HPDE6-E6E7 (cell line): ENCODE measurements at regions not wholly inside any gene's neighbourhood (a gene's known extent, or its start where the extent isn't known, plus 50 kb on each side); places are given as distances from the start of the nearest gene placed in this dataset.
"Not testable (repeated sequence)": the region's sequence is repeated elsewhere in the genome, so short reads cannot be mapped to it uniquely, and the experiment has no call there.

Experiments used
- DNase-seq: peaks from one replicate; pipeline ENCODE4 v3.0.0; 2011; ENCODE audit warnings: missing footprints; ENCODE audit errors: extremely low spot score

DNA sequence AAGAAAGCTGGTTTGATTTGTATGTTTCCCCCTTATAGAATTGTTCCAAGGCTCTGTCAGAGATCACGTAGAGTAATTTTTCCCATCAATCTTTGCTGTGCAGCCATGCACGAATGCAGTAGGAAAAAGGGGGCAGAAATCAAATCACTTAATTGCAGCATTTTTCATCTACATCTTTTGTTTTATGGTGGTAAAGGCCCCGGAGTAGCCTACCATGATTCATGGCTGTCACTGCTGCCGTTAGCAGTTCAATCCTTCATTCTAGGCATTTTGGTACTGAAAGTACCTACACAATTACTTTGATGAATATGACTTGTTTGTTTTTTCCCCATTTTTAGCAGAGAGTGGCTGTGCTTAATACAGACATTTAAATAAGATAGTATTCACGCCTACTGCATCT, 631.9 kb upstream of the MMS22L start:
- DNase-seq, result no peak

DNA sequence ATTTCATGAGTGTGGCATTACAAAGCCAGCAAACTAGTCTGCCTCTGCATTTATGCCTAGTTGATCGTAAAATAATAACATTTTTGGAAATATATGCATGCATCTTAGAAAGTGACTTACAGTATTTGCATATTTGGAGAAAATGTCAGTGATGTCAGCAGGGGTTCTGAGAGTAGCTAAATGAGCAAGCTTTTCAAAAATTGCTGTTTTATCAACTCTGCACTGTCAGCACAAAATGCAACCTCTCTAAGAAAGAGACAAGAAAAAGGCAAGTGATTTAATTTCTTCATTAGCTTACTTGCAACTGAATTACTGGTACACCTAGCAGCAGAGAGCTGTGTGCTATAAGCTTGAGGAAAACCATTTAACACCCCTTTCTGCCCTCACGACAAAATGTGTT, 632.5 kb upstream of the MMS22L start:
- no peak for DNase-seq

DNA sequence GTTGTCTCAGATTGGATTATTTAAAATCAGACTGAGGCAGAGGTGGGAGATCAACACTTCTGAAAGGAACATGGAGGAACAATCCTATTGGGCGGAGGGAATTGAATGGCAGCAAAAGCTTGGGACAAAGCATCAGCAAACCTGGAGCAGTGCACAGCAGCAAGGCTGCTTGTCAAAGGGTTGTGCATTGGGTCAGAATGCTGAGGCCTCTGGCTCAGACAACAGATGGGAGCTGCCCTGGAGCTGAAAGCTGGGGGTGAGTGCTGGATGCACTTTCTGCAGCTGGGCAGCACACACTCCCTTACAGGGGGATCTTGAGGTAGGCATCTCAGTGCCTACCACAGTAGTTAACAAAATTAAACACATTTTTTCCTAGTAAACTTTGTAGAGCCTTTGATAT, 634.4 kb upstream of the MMS22L start:
- no peak for DNase-seq

DNA sequence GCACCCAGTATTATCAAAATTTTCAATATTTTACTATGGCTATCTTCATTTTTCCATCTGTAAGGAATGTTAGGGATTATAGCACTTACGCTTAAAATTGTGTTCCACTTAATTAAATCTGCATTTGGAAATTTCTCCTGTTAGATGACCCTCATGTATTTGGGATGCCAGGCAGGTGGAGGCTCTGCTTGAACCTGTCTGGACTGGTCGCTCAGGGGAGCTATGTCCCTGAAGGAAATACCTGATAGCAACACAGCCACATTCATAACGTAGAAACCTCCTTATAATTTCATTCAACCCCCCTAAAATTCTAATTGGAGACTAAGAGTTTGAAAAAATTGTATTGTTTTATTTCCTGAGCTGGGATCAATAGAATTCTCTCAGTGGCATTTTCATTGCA, 636.0 kb upstream of the MMS22L start:
- DNase-seq, result no peak

DNA sequence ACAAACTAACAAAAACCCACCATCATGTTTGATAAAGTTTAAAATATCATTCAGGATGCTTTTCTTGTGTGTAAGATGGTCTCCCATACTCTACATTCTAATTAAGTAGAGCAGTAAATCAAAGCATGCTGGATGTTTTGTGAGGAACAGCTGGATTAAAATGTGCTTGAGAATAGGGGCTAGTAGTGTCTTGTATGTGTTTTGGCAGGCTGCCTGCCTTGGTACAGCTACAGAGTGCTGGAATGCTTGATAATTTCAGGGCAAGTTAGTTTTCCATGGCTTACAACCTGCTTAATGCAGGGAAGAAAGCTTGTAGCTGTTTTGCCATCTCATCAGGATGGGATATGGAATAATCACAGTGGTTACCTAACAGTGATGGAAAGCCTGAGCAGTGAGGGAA, 636.6 kb upstream of the MMS22L start:
- DNase-seq, result no peak

DNA sequence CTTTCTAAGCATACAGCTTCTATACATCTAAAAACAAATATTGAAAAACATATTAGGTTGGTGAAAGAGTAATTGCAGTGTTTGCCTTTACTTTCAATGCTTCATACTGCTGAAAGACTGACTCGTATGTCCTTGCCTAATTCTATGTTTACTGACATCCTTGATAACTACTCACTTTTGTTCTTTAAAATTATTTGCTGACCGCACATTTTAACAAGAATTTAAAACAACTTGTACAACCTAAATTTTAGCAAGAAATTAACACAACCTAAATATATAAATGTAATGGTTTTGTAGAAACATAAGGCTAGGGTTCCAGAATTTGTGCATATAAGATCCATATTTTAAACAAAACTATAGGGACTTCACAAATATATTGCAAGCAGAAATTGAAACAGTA, 640.2 kb upstream of the MMS22L start:
- DNase-seq, result no peak

DNA sequence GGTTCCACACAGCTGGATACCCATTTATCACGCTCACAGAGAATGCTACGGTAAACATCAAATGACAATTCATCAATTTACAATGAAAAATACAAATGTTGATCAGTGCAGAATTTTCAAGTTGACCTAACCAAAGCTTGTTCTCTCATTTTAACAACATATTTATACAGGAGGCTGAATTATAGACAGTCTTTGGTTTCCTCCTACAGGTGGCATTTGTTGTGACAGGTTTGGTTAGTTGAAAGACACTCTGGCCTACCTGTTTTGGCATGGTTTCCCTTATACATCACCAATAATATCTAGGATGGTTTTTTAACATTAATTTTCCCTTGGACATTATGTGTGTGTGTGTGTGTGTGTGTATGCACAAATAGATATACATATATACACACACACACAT, 642.5 kb upstream of the MMS22L start:
- no peak for DNase-seq

DNA sequence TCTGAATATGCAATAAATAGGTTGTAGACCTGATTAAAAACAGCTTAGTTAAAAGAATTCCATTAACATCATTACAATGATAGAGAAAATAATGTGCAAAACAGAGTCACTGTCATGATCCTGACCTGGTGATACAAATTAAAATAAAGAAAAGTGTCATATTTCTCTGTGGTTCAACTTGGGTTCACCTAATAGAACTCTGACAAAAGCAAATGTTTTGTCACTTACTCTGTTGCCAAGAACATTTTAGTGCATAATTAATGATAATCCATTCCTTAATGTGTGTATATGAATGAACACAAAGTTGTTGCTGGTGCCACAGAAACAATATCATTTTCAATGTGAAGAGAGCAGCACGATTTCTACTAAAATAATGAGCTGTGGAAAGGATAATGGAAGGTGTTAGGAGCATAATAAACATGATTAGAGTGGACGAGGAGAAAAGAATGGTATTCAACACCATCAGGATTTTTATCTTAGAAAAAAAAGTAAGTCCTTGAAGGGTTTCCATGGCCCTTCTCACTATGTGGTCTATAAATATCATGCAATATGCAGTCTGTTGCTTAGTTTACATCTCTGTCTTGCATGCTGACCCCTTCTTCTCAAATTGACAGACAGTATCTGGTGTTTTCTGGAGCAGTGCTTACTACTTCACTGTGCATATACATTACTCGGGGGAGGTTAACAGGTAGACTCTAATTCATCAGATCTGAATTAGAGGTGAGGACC, 656.6 kb upstream of the MMS22L start:
- DNase-seq, result no peak

DNA sequence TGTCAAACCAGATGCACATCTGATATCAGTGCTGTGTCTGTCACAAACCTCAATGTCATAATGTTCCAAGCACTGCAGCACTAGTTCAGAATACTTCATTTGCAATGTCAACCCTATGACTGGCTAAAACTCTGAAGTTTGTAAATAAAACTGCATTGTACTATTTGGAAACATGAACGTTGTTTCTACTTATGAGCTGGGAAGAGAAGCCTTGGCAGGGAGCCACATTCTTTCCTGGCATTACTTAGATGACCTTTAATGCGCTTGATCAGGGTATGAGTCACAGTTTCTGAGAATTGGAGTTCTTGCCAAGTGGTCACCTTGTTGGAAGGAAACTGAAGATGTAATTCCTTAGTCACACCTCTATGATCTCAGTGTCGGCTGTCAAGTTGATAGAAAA, 664.8 kb upstream of the MMS22L start:
- peak; percentile 73 for DNase-seq

DNA sequence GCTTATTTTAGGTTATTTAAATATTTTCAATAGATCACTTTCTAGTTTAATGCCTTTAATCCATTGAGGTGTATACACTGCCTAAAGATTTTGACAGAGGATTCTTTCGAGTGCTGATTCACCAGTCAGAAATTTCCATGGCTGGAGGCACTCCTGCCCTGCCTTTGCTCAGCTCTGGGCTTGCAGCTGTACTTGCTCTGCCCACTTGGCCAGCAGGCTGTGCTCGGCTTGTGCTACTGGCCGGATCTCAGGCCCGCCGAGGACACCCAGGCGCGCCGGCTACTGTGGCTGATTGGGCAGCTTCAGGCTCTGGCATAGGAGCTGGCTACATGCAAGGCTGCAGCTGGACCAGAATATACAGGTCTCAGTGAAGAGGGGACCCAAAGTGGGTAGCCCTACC, 675.1 kb upstream of the MMS22L start:
- peak; percentile 58 for DNase-seq

DNA sequence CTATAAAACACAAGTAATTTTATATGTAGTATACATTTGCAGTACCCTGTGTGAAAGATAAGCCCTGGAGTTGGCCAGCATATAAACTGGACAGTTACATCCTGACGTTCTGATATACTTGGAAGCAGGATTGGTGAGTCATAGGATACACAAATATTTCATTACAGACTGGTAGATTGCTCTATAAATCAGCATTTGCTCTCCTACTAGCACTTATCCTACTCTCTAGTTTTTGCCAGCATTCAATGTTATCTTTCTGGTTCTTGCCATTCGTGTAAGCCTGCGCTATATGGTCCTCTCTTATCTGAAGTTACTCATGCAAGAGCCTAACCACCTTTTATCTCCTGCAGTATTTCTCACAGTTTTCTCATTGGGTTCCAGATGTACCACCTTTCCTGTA, 680.2 kb upstream of the MMS22L start:
- no peak for DNase-seq

DNA sequence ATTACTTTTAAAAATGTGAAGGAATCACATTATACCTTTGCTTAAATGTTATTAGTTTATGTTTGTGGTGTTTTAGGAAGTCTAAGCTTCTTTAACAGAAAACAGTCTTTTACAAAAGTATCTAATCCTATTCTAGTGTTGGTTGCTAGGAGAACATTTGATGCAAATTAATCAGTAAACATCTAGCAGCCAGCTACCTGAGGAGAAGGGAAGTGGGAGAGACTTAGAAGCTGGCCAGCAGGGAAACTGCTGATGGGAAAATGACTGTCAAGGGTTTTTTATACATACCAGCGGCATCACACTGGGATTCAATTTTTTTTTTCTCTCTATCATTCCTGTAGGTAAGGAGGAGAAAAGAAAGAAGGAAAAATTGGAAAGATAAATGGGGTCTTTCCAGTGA, 686.0 kb upstream of the MMS22L start:
- no peak for DNase-seq

DNA sequence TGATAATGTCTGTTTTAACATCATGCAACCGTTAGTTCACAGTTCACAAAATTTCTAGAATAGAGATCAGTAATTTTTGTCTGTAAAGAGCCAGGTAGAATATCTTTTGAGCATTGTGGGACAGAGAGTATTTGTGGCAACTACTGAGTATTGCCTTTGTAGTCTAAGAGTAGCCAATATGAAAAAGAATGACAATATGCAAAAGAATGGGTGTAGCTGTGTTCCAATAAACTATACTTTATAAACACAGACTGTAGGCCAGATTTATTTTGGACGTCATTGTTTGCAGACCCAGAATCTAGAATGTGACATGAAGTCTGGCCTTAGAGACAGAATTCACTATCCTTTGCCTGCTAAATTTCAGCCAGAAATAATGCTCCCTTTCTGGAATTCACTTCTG, 694.1 kb upstream of the MMS22L start:
- no peak for DNase-seq

DNA sequence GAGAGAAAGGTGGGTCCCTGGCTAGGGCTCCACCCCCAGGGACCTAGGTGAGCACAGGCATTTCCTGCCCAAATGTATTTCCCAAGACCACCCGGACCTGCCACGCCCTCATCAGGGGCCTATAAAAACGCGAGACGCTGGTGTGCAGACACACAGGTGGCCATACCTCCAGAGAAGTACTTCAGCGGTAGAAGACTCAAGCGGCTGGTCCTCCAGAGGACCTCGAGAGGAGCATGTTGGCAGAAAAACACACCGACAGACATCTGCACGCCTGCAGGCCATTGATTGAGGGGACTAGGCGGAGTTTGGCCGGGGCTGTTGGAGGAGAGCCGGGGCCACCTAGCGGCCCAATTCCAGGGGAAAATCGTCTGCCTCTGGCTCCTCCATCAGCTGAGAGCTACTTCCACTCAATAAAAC, 695.8 kb upstream of the MMS22L start:
- no peak for DNase-seq

DNA sequence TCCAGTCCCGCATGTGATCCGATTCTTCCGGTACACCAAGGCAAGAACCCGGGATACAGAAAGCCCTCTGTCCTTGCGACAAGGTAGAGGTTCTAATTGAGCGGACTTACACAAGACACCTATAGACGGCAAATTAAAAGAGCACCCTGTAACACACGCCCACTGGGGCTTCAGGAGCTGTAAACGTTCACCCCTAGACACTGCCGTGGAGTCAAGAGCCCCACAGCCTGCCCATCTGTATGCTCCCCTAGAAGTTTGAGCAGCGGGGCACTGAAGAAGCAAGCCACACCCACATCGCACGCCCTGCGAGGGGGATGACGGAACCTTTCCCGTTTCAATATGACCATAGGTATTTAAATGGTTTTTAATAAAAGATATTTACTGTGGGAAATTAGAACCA, 696.3 kb upstream of the MMS22L start:
- DNase-seq, result not testable (repeated sequence)

DNA sequence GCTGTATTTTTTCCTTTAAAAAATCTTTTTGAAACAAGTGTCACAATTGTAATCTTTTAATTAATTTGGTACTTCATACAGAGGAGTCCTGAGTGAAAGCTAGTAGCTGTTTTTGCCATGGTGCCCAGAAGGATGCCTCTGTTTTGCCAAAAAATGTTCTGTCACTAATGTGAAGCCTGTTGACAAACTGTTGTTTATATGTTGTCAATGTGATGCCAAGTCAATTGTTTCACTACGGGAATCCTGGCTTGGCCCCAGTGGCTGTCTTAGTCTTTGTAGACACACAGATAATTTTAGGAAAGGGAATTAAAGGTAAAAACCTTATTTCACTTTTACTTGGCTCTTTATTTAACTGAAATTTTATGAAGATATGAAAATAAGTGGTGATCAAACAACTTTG, 706.4 kb upstream of the MMS22L start:
- DNase-seq, result no peak

DNA sequence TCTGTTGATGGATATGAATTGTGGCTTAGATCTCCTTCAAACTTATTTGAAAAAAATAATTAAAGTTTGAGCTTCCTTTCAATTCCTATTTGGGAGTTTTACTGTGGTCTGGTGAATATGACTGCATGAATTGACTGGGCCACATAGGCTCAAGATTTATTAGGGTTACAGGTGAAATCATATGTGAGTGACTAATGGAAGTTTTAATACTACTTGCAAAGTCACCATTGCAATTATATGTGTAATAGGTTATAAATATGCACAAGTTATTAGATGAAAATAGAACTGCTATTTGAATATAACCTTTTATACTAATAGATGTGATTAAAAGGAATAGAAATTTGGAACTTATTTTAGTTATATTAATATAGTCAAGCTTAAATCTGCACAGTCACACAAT, 712.1 kb upstream of the MMS22L start:
- DNase-seq, result no peak

DNA sequence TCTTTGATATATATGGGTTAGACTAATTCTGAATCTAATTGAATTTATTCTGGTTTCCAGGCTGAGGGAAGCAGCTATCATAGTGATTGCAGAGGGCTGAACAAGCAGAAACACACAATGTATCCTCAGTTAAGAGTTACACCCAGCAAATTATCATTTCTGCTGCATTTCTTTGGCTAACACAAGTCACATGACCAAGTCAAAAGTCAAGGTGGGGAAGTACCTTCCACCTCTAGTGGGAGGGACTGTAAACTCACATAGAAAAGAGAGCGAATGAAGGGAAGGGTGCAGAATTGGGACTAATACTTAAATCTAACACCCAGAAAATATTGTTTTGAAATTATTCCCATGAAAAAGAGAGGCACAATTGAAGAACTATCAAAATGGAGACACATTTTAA, 719.7 kb upstream of the MMS22L start:
- no peak for DNase-seq

DNA sequence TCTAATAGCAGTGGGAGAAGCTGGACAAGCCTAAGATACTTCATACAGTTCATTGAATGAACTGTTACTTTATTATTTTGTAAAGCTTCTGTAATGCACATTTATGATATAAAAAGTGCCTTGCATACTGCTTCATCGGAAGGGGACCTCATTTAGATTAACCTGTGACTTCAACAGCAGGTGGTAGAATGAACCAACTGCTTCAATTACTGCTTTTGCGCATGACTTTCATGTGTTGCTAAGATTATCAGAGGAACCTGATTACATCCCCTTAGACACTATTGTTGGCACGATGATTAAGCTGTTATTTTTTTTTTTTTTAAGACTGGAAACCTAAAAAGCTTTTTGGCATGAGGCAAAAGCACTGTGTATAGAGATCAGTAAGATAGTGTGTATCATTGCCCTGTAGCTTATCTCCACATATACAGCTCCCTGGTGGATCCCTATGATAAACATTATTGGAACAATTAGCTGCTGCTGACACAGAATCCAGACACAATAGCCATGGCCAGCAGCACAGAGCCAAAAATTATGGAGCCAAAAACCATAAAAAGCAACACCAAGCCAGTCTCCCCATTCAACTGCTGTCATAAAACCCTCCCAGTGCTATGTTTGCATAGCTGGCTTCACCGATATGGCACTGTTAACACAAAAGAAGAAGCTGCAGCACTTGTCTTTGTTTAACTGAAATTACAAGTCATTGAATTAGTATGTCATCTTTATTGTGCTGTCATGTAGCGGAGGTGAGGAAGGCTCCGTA, 731.6 kb upstream of the MMS22L start:
- DNase-seq, result no peak

DNA sequence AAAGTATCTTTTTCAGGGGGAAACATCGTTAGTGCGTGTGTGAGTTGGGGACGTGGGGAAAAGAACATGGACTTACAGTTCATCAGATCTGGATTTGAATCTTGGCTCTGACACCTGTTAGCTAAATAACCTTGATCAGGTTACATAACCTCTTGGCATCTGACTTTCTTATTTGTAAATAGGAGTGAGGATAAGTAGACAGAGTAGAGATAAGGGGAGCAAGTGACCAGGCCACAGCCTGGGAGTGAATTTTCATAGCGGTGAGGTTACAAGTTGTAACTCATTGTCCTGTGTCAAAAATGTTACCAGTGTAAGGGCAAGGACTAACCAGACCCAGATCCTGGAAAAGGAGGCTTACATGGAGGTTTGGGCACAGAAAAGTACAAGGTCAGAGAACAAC, 733.5 kb upstream of the MMS22L start:
- DNase-seq, result no peak

DNA sequence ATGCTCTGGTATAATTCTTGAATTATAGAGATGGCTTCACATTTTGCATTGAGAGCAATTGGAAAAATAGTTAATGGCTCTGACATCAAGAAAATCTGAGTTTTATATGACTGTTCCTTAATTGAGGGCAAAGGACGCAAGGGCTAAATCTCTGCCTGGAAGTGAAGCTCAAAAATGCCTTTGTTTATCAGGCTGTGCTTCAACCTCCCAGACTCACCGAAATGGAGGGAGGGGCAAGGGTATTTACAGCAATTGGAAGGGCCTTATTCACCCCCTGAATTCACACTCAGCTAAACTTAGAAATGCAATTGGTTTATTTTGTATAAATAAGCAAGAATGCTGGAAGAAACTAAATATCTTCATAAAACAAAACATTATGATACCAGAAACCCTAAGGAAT, 737.2 kb upstream of the MMS22L start:
- no peak for DNase-seq

DNA sequence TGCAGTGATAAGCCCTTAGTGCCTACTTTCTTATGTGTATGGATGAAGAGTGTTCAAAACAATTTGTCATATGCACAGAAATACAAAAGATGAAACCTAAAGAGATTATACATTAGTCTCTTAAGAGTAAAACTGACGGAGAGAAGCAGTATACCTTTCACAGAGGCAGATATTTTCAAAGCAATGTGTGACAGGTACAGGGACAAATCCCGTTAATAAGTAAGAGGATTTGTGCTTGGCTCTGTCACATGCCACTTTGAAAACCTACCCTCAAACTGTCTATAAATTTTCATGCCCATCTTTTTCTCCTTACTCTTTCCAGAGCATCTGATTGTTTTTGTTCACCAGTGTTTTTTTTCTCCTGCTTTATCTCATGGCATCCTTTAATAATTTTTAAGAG, 741.3 kb upstream of the MMS22L start:
- DNase-seq, result no peak

DNA sequence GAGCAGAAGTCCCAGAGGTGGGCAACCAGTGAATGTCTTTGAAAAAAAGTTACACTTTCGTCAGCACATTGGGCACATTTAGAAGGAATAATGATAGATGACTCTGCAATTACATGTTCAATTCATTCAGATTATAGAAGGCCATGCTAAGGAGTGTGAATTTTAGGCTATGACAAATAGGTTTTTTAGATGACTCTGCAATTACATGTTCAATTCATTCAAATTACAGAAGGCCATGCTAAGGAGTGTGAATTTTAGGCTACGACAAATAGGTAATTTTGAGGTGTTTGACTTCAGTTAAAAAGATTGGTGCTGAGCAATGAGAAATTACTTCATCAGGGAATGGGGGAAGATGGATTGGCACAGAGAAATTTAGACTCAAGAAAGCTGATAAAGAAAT, 744.9 kb upstream of the MMS22L start:
- DNase-seq, result no peak

DNA sequence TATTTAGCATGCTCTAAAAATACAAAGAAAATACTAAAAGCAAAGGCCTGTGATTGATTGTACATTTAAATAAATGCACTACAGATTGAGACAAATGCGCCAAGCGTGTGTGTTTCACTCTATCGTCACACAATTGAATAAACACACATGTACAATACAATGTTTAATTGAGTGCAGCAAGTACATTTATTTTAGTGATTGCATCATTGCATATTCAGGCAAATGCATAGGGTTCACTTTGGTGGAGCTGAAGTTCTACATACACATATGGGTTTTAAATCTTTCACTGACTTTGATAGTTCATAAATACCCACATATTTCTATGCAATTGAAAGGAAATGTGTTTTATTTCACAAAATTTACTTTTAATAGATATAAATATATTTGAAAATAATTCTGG, 750.6 kb upstream of the MMS22L start:
- no peak for DNase-seq
